GM21576 (cell line): ENCODE measurements at regions not wholly inside any gene's neighbourhood (a gene's known extent, or its start where the extent isn't known, plus 50 kb on each side); places are given as distances from the start of the nearest gene placed in this dataset.
"Not testable (repeated sequence)": the region's sequence is repeated elsewhere in the genome, so short reads cannot be mapped to it uniquely, and the experiment has no call there.

Experiments used
- ATAC-seq: cut with Tn5 transposase; IDR thresholded peaks from one replicate; pipeline ENCODE4 v1.9.1; 2021; ENCODE audit warnings: mild to moderate bottlenecking, moderate library complexity; ENCODE audit not compliant: unreplicated experiment

DNA sequence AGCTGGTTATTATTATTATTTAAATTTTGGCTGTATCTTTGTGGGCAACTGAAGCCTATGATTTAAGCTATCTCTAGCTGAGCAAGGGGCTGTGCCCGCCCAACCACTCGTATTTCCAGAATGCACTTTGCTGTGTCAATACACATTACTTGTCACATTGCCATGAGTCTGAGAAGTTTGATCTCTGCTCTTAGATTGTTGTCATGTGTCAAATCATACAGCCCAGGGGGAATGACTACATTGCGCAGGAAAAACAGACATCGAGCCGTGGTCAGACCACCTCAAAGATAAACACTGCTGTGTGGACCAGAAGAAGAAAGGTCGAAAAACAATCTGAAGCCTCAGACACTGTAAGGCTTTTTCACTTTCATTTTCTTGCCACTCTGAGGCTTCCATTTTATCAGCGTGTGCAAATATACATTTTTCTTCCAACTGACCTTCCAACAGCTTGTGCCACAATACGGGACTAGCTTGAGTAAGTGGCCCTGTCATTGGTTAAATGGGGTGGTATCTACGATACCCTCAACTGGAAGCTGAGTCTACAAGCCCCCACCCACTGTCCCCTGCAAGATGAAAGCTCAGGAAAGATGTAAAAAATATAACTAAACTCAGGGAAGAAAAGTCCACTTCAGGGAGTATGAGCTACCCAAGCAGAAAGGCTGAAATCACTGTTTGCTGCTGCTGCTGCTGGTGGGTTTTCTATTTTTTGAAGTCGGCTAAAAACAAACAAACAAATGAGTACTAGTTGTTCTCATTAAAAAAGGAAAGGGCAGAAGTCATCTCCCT lies 603.0 kb downstream of the BNC2 start:
- no peak for ATAC-seq

DNA sequence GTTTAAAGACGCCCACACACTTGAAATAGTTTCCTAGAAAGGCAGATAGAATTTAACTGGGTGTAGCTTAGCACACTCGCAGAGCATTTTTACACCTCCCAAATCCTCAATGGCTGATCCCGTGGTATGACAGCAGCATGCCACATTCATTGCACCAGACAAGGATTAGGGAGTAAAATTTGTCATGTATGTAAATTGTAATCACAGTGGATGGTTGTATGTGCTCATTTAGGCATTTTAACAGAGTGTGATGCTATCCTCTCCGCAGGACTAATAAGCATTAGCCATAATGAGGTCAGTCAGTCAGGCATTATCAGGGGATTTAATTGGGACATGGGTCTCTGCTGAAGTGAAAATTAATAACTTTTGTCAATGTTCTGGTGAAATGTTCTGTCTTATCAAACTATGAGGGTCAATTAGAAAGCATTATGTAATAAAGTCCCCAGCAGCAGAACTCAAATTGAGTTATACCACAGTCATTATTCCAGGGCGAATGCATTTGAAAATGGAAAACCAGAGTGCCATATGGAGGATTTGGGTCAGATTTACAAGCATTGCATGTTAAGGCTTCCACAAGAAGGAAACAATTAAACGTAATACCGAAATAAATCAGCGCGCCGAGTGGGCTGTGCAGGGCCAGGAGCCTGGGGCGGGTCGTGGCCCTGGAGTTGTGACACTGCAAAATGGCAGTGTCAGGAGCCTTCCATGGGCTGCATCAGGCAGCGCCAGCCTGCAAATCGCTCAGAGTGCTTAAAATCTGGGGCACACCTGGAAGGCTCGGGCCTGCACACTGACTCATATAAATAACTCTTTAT lies 602.2 kb downstream of the BNC2 start:
- ATAC-seq = no peak

DNA sequence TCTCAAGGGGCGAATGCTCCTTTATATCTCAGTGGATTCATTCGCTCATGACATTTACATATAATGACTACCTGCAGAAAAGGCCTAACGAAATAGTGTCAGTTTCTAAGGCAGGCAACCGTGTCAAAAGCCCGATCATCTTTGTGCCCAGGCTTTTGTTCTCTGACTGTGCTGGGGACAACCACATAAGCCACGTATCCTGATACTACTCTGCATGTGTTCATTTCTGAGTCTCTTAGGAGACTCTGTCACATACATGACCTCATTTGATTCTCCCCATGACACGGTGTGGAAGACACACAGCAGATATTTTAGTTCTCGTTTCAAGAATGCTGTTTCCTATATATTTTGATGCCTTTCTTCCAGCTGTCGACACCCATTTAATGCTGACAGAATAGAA lies 598.5 kb downstream of the BNC2 start:
- ATAC-seq = no peak

DNA sequence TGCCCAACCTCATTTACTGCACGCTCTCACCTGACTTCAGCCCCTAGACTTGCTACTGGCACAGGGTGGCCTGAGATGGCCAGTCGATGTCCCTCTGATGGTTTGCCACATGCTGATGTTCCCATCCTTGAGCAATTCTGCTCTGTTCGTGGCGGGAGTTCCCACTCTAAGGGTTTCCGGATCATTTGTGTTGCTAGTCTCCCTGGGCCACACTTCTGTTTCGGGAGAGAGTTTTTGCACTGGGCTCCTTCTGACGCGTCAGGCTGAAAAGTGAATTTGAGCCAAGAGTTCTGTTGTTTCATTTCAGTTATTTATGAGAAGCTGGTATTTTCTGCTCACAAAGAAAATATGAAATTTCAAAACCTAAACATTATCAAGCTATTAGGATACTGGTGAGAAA lies 597.7 kb downstream of the BNC2 start:
- ATAC-seq = no peak

DNA sequence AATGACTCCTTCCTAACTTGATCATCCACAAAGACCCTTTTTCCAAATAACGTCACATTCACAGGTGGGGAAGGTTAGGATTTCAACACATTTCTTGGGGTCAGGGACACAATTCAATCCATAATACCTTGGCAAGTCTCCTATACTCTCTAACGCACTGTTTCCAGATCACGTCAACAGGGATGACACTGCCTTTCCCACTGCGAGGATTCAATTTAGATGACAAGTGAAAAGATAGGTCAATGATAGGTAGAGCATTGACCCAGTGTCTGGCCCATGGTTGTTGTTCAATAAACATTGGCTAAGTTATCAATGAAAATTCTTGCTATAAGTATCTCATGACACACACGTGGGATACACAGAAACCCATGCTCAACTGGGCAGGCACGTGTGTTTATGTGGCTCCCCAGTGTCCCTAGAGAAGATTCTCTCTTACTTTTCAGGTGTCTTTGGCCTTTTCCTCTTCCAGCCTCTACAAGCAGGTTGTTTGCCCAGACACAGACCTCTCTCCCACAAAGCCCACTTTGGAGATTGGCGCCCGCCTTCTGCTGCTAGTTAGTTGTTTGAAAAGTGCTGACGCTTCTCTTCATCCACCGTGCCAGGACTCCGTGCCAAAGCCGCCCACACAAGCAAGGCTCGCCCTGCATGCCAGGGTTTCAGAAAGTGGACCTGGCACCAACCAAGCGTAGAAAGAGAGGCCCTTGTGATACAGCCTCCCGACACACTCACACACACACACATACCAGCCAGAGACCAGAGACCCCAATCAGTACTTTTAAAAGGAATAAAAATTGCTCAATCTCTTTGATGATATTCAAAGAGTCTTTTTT lies 594.5 kb downstream of the BNC2 start:
- ATAC-seq = no peak

DNA sequence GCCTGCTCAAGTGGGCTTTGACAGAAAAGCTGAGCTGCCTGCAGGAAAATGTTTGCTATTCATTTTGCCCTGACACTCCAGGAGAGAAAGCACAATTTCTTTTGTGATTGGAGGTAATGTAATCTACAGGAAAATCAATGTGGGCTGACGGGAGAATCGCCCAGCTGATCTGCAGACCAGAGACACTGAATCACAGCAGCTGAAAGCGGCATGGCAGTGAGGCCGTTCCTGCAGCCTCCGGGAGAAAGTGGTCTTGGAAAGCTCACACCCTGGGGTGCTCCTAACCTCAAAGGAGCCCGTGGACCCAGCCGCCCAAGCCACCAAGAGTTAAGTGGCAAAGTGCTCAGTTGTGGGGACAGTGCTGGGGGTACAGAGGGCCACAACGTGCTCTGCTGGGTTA lies 593.6 kb downstream of the BNC2 start:
- no peak for ATAC-seq

DNA sequence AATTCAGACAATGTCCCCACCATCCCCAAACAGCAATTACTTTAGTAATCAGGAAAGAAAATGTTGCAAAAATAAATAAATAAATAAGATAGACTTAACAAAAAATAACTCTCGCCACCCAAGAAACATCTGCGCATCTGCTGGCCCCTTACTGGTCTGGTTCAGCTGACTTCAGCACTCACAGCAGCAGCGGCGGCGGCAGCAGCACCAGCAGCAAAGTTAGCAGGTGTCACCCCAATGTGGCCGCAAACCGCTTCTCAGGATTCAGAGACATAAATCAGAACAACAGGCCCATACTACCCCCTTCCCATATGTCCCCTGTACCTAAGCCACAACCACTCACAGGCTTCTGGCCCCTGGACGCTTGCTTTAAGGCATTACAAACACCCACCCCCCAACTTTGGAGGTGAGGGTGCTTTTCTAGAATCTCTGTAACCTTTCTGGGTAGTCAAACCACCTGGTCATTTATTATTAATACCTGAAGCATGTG lies 593.0 kb downstream of the BNC2 start:
- ATAC-seq = no peak

DNA sequence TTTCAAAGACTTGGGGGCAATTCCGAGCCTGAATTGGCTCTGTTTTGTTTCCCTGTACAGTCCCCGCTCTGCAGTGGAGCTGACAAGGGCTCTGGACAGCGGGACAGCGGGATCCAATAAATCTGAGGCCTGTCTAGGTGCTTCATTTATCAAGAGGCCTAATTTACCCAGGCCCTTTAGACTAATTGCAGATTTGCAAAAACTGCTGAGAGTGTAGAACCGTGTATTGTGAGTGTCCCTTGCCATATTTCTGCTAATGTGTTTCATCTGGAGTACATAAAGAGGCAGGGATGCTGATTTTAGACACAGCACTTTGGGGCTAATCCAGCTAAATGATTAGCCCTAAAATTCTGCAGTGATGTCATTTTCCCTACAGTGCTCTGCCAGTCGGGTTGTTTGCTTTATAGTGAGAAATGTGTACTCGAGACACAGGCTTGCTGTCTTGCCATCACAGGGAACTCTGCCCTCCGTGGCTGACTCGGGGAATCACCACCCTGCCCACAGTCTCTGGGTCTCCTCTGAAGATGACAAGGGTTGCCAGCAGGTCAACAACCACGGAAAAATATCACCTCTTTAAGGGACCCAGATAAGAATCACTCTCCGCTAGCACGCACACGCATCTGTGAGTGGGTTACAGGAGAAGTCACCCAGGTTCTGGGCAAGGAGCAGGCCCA lies 592.0 kb downstream of the BNC2 start:
- ATAC-seq = no peak

DNA sequence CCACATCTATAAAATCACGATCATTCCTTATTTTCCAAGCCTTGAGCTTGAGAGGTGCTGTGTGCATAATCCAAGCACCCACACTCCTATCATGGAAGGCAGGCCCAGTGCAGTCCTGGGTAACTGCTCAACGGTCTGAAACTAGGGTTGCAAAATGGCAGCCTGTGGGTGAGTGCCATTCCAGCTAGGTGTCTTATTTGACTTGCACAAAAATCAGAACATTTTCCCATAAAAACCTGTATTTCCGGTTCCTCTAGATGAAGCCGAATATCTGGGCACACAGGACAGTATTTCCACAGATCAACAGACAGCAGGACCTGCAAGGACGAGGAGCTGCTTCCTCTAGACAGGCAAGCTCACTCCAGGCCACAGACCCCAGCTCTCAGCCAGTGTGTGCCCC lies 588.8 kb downstream of the BNC2 start:
- no peak for ATAC-seq

DNA sequence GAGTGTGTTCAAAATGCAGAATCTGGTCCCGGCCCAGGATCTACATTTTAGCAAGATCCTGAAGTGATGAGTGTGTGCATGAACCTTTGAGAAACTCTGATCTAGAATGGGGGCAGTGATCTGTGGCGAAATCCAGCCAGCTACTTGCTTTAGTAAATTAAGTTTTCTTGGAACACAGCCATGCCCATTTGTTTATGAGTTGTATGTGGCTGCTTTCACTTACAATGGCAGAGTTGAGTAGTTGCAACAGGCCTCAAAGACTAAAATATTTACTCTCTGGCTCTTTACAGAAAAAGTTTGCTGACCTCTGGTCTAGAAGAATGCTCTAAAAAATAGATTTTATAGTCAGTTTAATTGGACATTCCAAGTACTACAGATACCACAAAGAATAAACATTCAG lies 588.3 kb downstream of the BNC2 start:
- ATAC-seq = no peak

DNA sequence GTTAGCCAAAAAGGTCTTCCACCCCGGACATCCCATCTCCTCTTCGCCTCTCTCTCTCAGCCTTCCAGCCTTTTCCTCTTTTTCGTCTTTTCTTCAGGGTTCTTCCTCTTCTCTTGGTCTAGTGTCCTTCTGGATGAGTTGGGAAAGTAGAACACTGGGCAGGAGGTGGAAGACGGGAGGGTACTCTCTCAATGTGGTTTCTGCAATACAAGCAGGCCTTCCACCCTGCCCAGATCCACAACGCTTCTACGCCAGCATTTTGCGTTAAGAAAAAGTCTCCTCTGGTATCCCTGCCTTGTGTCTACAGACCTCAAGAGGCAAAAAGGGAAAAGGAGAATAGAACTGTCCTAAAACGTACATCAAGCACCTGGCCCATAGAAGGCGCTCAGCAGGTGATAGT lies 587.8 kb downstream of the BNC2 start:
- ATAC-seq = no peak

DNA sequence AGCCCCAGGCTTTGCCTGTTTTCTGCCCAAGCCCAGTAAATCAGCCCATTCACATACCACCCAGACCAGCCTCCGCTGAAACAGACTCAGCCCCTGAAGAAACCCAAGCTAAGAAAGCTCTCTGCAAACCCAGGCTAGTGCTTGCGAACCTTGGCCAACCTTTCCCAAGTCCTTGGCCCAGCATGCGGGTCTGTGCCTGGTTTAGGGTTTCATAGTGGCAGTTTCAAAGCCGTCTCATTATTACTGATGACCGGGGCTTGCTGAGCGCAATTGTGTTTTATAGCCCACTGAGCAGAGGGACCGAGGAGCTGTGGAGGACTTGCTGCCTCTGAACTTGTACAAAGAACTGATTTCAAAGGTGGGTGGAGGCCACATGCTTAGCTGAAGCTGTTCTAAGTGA lies 584.3 kb downstream of the BNC2 start:
- no peak for ATAC-seq

DNA sequence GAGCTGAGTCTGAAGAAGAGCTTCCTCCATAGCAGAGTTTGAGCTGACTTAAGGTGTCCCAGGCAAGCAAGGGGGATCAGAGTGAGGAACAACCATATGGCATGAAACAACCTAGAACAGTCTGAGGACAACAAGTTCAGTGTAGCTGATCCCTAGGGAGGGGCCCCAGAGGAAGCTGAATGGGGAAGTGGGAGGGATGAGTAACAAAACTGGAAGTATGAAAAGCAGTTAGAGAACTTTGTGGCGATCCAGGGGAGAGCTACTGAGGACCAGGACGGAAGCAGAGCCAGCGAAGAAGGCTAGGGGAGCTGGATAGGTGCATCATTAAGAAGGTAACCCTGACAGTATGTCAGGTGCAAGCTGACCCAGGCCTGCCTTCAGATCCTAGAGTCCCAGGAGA lies 580.8 kb downstream of the BNC2 start:
- ATAC-seq = no peak

DNA sequence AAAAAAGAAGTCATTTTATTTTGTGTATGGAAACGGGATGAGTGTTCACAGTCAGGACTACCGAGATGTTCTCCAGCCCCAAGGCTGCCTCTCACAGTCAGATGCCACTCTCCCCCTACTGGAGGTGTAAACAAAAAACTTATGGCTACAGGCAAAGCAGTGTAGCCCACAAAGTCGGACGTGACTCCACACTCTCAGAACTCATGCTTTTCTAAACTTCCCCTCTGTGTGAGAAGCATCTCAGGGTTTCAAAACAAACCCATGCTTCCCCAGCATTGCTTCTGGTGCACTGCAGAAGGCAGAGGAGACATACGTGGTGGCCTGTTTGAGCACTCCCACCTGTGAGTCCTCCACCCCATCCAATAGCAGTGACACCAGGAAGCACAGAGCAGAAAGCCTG lies 580.3 kb downstream of the BNC2 start:
- ATAC-seq = no peak

DNA sequence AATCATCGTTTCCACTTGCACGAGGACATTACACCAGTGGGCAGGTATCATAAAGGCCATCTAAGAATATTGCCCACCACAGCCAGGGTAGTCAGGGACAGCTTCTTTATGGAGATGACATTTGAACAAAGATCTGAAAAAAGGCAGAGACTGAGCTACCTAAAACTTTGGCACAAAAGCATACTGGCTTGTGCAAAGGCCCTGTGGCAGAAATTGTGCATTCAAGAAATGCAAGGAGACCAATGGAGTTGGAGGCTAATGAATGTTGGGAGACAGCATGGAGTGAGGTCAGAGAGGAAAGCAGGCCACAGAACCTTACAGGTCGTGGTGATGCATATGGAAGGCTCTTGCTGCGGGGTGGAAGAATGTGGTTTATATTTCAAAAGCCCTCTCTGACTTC lies 578.5 kb downstream of the BNC2 start:
- no peak for ATAC-seq

DNA sequence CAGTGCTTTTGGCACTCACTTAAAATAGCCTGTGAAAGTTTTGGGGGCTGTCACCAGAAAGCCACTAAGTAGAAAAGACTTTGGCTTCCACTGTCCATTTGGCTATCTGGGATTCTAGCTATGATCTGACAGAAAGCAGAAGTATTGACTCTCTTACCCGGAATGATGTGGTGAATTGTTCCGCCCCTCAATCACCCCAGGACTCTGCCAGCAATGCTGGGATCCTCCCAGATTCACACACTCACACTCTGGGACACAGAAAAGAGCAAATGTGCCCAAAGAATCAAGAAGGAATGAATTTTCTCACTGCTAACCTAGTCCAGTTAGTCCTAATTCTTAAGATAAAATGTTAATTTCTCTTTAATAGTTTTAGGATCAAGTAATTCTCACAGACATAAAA lies 576.9 kb downstream of the BNC2 start:
- ATAC-seq = no peak

DNA sequence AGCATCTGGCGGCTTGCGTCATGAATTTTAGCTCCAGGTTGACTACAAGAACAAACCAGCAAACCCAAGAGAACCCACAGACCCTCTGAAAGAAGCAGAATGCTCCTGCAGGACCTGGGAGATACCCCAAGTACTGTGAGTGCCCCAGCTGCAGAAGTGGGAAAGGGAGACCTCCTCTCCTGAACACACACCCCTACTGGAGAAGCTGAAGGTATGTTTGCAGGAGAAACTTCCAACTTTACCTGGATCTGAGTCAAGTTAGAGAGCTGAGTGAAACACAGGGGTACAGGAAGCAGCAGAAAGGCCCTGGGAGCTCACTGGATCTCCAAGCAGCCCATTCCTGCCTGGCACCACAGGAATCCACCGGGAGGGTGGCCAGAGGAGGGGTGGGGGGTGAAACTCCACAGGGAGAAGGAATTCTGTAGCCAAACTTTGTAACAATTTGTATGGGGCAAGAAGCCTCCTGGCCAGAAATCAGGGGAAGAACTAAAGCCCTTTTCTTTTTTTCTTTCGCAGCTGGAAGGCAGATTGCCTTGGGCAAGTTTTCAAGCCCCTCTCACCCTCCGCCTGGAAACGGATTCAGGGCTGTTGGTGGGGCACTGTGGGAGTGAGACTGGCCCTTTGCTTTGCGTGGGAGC lies 576.2 kb downstream of the BNC2 start:
- no peak for ATAC-seq

DNA sequence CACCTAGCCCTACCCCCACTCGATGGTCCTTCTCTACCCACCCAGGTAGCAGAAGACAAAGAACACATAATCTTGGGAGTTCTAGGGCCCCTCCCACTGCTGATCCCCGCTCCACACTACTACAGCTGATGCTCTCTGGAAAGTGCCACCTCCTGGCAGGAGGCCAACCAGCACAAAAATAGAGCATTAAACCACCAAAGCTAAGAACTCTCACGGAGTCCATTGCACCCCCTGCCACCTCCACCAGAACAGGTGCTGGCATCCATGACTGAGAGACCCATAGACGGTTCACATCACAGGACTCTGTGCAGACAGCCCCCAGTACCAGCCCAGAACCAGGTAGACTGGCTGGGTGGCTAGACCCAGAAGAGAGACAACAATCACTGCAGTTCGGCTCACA lies 575.5 kb downstream of the BNC2 start:
- ATAC-seq = not testable (repeated sequence)

DNA sequence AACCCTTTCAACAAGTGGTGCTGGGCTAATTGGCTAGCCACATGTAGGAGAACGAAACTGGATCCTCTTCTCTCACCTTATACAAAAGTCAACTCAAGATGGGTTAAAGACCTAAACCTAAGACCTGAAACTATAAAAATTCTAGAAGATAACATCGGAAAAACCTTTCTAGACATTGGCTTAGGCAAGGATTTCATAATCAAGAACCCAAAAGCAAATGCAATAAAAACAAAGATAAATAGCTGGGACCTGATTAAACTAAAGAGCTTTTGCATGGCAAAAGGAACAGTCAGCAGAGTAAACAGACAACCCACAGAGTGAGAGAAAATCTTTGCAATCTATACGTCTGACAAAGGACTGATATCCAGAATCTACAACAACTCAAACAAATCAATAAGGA lies 571.1 kb downstream of the BNC2 start:
- ATAC-seq = not testable (repeated sequence)

DNA sequence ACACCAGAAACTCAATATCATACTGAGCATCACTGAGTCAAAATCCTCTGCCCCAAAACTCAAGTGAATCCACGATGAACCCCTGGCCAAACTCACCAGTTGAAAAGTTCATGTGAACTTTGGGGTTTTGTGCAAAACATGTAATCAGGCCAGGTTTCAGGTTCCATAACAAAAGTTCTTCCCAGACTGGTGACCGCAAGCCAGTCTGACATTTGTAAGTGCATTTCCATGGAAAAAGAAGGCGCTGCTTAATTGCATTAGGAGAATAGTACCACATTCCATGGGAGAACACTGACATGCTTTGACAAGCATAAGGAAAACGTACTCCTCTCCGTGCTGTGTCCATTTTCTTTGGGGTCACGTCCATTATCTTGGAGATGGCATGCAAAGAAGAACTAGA lies 567.0 kb downstream of the BNC2 start:
- ATAC-seq = no peak
